RPMI7951 (cell line): ENCODE measurements at regions not wholly inside any gene's neighbourhood (a gene's known extent, or its start where the extent isn't known, plus 50 kb on each side); places are given as distances from the start of the nearest gene placed in this dataset.
"Not testable (repeated sequence)": the region's sequence is repeated elsewhere in the genome, so short reads cannot be mapped to it uniquely, and the experiment has no call there.

ENCODE experiments used
- DNase-seq: peaks from one replicate; pipeline ENCODE4 v3.0.0-alpha.2; 2012; ENCODE audit warnings: low read depth

- DNase-seq: no peak
Observed at GRCh38 chr6:62819640-62820039, 391.6 kb upstream of the FKBP1C start.

- no peak for DNase-seq
Observed at GRCh38 chr6:62808565-62809293, 402.5 kb upstream of the FKBP1C start.

- no peak for DNase-seq
Observed at GRCh38 chr6:62805431-62805830, 405.8 kb upstream of the FKBP1C start.

- no peak for DNase-seq
Observed at GRCh38 chr6:62803094-62803493, 408.2 kb upstream of the FKBP1C start.

GRCh38 chr6:62797190-62797589, 414.1 kb upstream of the FKBP1C start:
- no peak for DNase-seq

GRCh38 chr6:62775427-62776022, 435.7 kb upstream of the FKBP1C start:
- no peak for DNase-seq

GRCh38 chr6:62766174-62766573, 445.1 kb upstream of the FKBP1C start:
- not testable (repeated sequence) for DNase-seq

GRCh38 chr6:62764841-62765240, 446.4 kb upstream of the FKBP1C start:
- no peak for DNase-seq

- no peak for DNase-seq
Observed at GRCh38 chr6:62763125-62763912, 447.9 kb upstream of the FKBP1C start.

- no peak for DNase-seq
Observed at GRCh38 chr6:62746968-62747367, 460.9 kb upstream of the KHDRBS2 start.

GRCh38 chr6:62746161-62746560, 460.1 kb upstream of the KHDRBS2 start:
- DNase-seq: no peak

GRCh38 chr6:62740596-62740995, 454.6 kb upstream of the KHDRBS2 start:
- DNase-seq: no peak

GRCh38 chr6:62740171-62740570, 454.1 kb upstream of the KHDRBS2 start:
- no peak for DNase-seq

GRCh38 chr6:62737792-62738191, 451.8 kb upstream of the KHDRBS2 start:
- no peak for DNase-seq

GRCh38 chr6:62721408-62721807, 435.4 kb upstream of the KHDRBS2 start:
- DNase-seq: no peak

- DNase-seq: no peak
Observed at GRCh38 chr6:62716719-62717118, 430.7 kb upstream of the KHDRBS2 start.

GRCh38 chr6:62714112-62714511, 428.1 kb upstream of the KHDRBS2 start:
- no peak for DNase-seq

- no peak for DNase-seq
Observed at GRCh38 chr6:62711750-62712149, 425.7 kb upstream of the KHDRBS2 start.

GRCh38 chr6:62707914-62708313, 421.9 kb upstream of the KHDRBS2 start:
- DNase-seq: no peak

GRCh38 chr6:62707156-62707555, 421.1 kb upstream of the KHDRBS2 start:
- DNase-seq: no peak

GRCh38 chr6:62683063-62683462, 397.0 kb upstream of the KHDRBS2 start:
- no peak for DNase-seq

GRCh38 chr6:62681108-62681507, 395.1 kb upstream of the KHDRBS2 start:
- DNase-seq: no peak

- DNase-seq: no peak
Observed at GRCh38 chr6:62672989-62673388, 387.0 kb upstream of the KHDRBS2 start.
